Neural cell (in vitro differentiated cells): ENCODE measurements at regions not wholly inside any gene's neighbourhood (a gene's known extent, or its start where the extent isn't known, plus 50 kb on each side); places are given as distances from the start of the nearest gene placed in this dataset.
"Not testable (repeated sequence)": the region's sequence is repeated elsewhere in the genome, so short reads cannot be mapped to it uniquely, and the experiment has no call there.

Experiments
- POLR2AphosphoS5 ChIP-seq: IDR thresholded peaks from 2 replicates; pipeline ENCODE4 v1.6.1; 2012
- SMC3 ChIP-seq: fragments of 450-650 bp; conservative IDR thresholded peaks from 2 replicates; pipeline ENCODE4 v1.6.1; 2014; ENCODE audit warnings: antibody characterized with exemption, mild to moderate bottlenecking, moderate library complexity; ENCODE audit not compliant: poor library complexity
- TF ChIP-seq, protein P1 (sequence below): fragments of 450-650 bp; IDR thresholded peaks from 2 replicates; pipeline ENCODE4 v1.5.1; 2014; ENCODE audit warnings: antibody characterized with exemption, mild to moderate bottlenecking, moderate library complexity; ENCODE audit not compliant: poor library complexity, severe bottlenecking
- TF ChIP-seq, protein P2 (sequence below): IDR thresholded peaks from 2 replicates; pipeline ENCODE4 v1.6.1; 2012; ENCODE audit warnings: borderline replicate concordance

DNA sequence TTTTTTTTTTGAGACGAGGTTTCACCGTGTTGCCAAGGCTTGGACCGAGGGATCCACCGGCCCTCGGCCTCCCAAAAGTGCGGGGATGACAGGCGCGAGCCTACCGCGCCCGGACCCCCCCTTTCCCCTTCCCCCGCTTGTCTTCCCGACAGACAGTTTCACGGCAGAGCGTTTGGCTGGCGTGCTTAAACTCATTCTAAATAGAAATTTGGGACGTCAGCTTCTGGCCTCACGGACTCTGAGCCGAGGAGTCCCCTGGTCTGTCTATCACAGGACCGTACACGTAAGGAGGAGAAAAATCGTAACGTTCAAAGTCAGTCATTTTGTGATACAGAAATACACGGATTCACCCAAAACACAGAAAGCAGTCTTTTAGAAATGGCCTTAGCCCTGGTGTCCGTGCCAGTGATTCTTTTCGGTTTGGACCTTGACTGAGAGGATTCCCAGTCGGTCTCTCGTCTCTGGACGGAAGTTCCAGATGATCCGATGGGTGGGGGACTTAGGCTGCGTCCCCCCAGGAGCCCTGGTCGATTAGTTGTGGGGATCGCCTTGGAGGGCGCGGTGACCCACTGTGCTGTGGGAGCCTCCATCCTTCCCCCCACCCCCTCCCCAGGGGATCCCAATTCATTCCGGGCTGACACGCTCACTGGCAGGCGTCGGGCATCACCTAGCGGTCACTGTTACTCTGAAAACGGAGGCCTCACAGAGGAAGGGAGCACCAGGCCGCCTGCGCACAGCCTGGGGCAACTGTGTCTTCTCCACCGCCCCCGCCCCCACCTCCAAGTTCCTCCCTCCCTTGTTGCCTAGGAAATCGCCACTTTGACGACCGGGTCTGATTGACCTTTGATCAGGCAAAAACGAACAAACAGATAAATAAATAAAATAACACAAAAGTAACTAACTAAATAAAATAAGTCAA lies 2276.4 kb upstream of the TPTE start:
- TF ChIP-seq, protein P1, sequence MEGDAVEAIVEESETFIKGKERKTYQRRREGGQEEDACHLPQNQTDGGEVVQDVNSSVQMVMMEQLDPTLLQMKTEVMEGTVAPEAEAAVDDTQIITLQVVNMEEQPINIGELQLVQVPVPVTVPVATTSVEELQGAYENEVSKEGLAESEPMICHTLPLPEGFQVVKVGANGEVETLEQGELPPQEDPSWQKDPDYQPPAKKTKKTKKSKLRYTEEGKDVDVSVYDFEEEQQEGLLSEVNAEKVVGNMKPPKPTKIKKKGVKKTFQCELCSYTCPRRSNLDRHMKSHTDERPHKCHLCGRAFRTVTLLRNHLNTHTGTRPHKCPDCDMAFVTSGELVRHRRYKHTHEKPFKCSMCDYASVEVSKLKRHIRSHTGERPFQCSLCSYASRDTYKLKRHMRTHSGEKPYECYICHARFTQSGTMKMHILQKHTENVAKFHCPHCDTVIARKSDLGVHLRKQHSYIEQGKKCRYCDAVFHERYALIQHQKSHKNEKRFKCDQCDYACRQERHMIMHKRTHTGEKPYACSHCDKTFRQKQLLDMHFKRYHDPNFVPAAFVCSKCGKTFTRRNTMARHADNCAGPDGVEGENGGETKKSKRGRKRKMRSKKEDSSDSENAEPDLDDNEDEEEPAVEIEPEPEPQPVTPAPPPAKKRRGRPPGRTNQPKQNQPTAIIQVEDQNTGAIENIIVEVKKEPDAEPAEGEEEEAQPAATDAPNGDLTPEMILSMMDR: not testable (repeated sequence)
- not testable (repeated sequence) for TF ChIP-seq POLR2AphosphoS5, SMC3
- TF ChIP-seq, protein P2, sequence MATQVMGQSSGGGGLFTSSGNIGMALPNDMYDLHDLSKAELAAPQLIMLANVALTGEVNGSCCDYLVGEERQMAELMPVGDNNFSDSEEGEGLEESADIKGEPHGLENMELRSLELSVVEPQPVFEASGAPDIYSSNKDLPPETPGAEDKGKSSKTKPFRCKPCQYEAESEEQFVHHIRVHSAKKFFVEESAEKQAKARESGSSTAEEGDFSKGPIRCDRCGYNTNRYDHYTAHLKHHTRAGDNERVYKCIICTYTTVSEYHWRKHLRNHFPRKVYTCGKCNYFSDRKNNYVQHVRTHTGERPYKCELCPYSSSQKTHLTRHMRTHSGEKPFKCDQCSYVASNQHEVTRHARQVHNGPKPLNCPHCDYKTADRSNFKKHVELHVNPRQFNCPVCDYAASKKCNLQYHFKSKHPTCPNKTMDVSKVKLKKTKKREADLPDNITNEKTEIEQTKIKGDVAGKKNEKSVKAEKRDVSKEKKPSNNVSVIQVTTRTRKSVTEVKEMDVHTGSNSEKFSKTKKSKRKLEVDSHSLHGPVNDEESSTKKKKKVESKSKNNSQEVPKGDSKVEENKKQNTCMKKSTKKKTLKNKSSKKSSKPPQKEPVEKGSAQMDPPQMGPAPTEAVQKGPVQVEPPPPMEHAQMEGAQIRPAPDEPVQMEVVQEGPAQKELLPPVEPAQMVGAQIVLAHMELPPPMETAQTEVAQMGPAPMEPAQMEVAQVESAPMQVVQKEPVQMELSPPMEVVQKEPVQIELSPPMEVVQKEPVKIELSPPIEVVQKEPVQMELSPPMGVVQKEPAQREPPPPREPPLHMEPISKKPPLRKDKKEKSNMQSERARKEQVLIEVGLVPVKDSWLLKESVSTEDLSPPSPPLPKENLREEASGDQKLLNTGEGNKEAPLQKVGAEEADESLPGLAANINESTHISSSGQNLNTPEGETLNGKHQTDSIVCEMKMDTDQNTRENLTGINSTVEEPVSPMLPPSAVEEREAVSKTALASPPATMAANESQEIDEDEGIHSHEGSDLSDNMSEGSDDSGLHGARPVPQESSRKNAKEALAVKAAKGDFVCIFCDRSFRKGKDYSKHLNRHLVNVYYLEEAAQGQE: not testable (repeated sequence)
